LHCN-M2 (cell line): ENCODE measurements at regions not wholly inside any gene's neighbourhood (a gene's known extent, or its start where the extent isn't known, plus 50 kb on each side); places are given as distances from the start of the nearest gene placed in this dataset.

ENCODE experiments used
- DNase-seq: peaks from one replicate; pipeline ENCODE4 v3.0.0-alpha.2; 2012; ENCODE audit warnings: low read depth

- DNase-seq: peak; percentile 43
Measured at GRCh38 chr14:60349663-60350365, 100.8 kb downstream of the PPM1A start.

GRCh38 chr14:60350366-60350720, 101.3 kb downstream of the PPM1A start:
- DNase-seq: peak; percentile 20

- no peak for DNase-seq
Measured at GRCh38 chr14:60353420-60353819, 104.4 kb downstream of the PPM1A start.

- DNase-seq: no peak
Measured at GRCh38 chr14:60355768-60356167, 106.7 kb downstream of the PPM1A start.

GRCh38 chr14:60356386-60356785, 107.4 kb downstream of the PPM1A start:
- DNase-seq: no peak

GRCh38 chr14:60356906-60357550, 108.0 kb downstream of the PPM1A start:
- DNase-seq: no peak

- DNase-seq: no peak
Measured at GRCh38 chr14:60357551-60358149, 108.6 kb downstream of the PPM1A start.

GRCh38 chr14:60363275-60363674, 114.3 kb downstream of the PPM1A start:
- DNase-seq: no peak

GRCh38 chr14:60363687-60364086, 114.7 kb downstream of the PPM1A start:
- no peak for DNase-seq

GRCh38 chr14:60381909-60382308, 104.0 kb downstream of the C14orf39 start:
- DNase-seq: no peak
